KOPT-K1 (cell line): ENCODE measurements at regions not wholly inside any gene's neighbourhood (a gene's known extent, or its start where the extent isn't known, plus 50 kb on each side); places are given as distances from the start of the nearest gene placed in this dataset.

ENCODE experiments used
- H3K27ac ChIP-seq: fragments of 200-600 bp; sonication (generic); 2 replicates; pipeline ENCODE4 v1.5.1; 2016; ENCODE audit warnings: antibody characterized with exemption, mild to moderate bottlenecking, low read depth, low read length; ENCODE audit not compliant: poor library complexity, severe bottlenecking
- H3K36me3 ChIP-seq: fragments of 200-600 bp; sonication (generic); 2 replicates; pipeline ENCODE4 v1.5.1; 2017; ENCODE audit warnings: antibody characterized with exemption, mild to moderate bottlenecking, low read length, moderate library complexity; ENCODE audit not compliant: insufficient read depth
- H3K9me3 ChIP-seq: fragments of 200-600 bp; sonication (generic); 2 replicates; pipeline ENCODE4 v1.5.1; 2017; ENCODE audit warnings: antibody characterized with exemption, low read length, mild to moderate bottlenecking; ENCODE audit not compliant: insufficient read depth, poor library complexity, severe bottlenecking

- H3K27ac ChIP-seq: no peak overlapping the region
- no peaks in the 10 kb centered on the region for H3K9me3 ChIP-seq
- no peaks in the 10 kb centered on the region for H3K36me3 ChIP-seq
Measured at GRCh38 chr21:23496729-23497128, 2110.6 kb downstream of the MRPL39 start.

DNA sequence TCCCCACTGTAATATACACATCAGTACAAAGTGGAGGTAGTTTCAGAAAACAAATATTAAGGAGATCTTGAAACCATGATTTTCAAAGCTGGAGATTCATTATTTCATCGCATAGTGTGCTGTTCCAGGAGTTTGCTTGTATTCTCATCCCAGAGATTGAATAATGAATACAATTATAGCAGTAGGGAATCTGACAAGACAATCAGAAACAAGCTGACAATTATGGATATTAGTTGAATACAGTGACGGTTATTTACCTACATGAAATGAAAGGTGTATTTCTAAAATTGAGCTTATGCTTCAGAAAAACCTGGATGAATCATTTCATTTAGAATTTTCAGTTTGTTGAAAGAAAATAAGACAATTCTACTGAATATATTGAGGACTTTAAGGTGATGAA is 2119.0 kb downstream of the MRPL39 start:
- no peaks in the 10 kb centered on the region for H3K36me3 ChIP-seq
- no peaks in the 10 kb centered on the region for H3K9me3 ChIP-seq
- no peak overlapping the region for H3K27ac ChIP-seq

DNA sequence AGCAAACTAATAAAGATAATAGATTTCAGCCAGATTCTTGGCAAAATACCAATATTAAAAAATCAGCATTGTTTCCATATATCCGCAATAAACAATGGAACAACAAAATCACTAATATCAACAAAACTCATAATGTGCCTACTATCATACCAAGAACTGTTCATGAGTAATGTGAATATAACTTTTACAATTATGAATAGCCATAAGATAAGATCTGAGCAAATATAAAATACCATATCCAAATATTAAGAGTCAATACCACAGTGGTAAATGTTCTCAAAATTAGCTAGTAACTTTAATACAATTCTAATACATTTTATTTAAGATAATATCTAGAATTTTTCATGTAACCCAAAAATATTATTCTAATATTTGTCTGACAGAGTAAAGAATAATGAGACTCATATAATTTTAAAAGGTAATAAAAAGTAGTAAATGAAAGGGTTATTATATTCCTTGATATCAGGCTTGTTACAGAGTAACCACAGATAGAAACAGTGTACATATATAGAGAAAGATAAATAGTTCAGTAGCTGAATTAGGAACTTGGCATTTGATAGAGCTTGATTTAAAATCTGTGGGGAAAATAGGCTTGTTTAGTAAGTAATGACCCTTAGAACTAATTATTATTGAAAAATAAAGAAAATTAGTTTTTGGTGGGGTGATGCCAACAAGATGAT is 2126.6 kb downstream of the MRPL39 start:
- no peak overlapping the region for H3K27ac ChIP-seq
- no peaks in the 10 kb centered on the region for H3K9me3 ChIP-seq
- H3K36me3 ChIP-seq: no peaks in the 10 kb centered on the region

DNA sequence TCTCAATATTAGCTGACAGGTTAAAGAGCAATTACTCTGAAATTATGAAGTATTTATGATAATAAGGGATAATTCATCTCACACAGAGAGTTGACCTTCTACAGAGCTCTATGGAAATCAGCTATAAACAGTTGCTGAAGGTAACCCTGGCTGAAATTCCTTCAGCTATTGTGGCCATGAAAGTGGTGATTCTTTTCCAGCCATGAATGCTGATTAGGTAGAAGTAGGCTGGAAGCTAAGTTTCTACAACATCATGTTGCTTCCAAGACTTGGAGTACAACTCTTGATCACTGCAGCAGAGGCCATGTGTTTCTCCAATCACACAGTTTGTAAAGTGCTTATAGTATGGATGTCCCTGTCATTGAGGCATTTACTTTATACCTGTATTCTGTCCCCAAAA is 2128.9 kb downstream of the MRPL39 start:
- no peaks in the 10 kb centered on the region for H3K36me3 ChIP-seq
- H3K9me3 ChIP-seq: no peaks in the 10 kb centered on the region
- no peak overlapping the region for H3K27ac ChIP-seq

DNA sequence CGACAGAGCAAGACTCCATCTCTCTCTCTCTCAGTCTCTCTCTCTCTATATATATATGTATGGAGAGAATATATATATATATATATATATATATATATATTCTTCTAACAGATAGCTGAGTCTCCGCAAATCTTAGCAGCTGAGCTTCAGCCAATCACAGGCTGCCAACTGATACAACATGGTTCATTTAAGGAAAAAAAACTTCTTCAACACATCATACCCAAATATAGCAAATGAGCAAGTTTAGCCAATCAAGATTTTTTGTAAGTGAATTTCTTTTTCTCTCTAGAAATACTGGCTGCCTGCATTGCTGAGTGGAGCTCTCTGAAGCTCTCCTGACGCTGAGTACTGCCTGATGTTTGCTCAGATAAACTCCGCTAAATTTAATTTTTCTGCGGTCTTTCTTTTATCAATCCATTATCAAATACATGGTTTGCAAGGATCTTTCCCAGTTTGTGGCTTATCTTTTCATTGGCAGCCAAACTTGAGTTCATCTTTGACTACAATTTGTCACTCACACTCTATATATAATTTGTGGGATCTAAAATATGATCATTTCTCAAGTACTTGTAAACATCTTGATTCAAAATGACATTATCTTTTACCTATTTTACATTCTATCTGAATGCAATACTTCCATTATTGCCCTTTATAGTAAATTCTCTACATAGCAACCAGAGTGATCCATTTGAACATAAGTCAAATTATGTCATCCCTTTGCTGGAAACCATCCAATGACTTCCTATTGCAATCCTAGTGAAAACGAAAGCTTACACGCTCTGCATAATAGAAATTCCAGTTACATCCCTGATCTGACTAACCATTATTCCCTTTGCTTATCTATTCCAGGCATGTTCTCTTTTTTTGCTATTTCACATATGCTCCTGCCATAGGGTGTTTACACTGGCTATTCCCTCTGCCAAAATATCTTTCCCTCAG is 2131.7 kb downstream of the MRPL39 start:
- H3K27ac ChIP-seq: no peak overlapping the region
- H3K36me3 ChIP-seq: no peaks in the 10 kb centered on the region
- no peaks in the 10 kb centered on the region for H3K9me3 ChIP-seq

- H3K9me3 ChIP-seq: no peaks in the 10 kb centered on the region
- no peak overlapping the region for H3K27ac ChIP-seq
Measured at GRCh38 chr21:23471877-23472276, 2135.4 kb downstream of the MRPL39 start.

DNA sequence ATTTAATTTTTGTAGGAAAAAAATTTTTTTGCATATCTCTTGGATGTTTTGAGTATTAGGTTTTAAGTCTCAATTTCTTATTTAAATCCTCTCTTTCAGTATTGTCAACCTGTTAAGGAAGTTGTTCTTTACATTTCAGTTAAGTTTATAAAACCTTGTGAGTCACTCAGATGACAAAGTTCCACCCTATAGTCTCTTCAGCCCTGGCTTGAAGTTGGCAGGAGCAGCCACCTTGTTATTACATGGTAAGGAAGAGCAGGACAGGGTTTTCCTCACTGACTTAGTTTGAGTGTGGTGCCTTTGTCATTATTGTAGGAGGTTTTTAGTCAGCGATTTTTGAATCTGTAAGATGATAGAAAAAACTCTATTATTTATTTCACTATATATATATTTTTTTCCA is 2143.9 kb downstream of the MRPL39 start:
- Histone ChIP-seq H3K27ac (no peak overlapping the region), H3K36me3 (no peaks in the 10 kb centered on the region), H3K9me3 (no peaks in the 10 kb centered on the region)

More at GRCh38 chr21:23471877-23472276, 2135.4 kb downstream of the MRPL39 start:
- H3K36me3 ChIP-seq: no peaks in the 10 kb centered on the region

- H3K9me3 ChIP-seq: no peaks in the 10 kb centered on the region
- H3K36me3 ChIP-seq: no peaks in the 10 kb centered on the region
- no peak overlapping the region for H3K27ac ChIP-seq
Measured at GRCh38 chr21:23455676-23456075, 2151.6 kb downstream of the MRPL39 start.

DNA sequence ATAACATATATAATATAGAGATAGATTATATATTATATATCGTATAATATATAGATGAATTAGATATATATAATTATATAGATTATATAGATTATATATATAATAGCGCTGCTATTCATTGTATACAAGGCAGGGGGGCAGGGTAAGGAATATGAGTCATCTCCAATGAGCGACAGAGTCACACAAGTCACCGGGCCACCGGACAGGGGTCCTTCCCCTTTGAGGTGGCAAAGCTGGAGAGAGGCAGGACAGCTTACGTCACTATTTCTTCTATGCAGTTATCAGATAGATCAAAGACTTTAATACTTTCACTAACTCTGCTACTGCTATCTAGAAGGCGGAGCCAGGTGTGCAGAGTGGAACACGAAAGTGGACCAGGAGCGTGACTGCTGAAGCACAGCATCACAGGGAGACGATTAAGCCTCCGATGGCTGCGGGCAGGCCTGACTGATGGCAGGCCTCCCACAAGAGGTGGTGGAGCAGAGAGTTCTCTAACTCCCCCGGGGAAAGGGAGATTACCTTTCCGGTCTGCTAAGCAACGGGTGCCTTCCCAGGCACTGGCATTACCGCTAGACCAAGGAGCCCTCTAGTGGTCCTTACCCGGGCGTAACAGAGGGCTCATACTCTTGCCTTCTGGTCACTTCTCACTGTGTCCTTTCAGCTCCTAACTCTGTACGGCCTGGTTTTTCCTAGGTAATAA is 2154.7 kb downstream of the MRPL39 start:
- H3K36me3 ChIP-seq: no peaks in the 10 kb centered on the region
- no peaks in the 10 kb centered on the region for H3K9me3 ChIP-seq
- no peak overlapping the region for H3K27ac ChIP-seq

DNA sequence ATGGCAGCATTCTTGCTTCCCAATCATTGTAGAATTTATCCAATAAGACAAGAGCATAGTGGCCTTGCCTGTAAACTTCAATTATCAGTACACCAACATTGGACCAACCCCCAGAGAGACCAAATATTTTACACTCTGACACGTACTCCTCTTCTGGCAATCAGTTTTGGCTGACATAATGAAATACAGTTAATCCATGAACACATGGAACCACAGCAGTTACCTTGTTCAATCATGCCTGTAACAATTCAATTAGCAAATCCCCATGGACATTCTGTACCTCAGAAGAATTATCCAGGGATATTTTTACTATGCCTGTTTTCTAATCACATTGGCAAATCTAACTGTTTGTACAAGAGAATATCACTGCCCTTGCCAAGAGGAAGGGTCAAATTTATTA is 2162.0 kb downstream of the MRPL39 start:
- H3K36me3 ChIP-seq: no peaks in the 10 kb centered on the region
- H3K9me3 ChIP-seq: no peaks in the 10 kb centered on the region
- no peak overlapping the region for H3K27ac ChIP-seq

- Histone ChIP-seq H3K36me3 (no peaks in the 10 kb centered on the region), H3K9me3 (no peaks in the 10 kb centered on the region), H3K27ac (no peak overlapping the region)
Measured at GRCh38 chr21:23438081-23438480, 2169.2 kb downstream of the MRPL39 start.

- no peaks in the 10 kb centered on the region for H3K9me3 ChIP-seq
- no peaks in the 10 kb centered on the region for H3K36me3 ChIP-seq
- H3K27ac ChIP-seq: no peak overlapping the region
Measured at GRCh38 chr21:23402929-23403520, 2204.3 kb downstream of the MRPL39 start.

DNA sequence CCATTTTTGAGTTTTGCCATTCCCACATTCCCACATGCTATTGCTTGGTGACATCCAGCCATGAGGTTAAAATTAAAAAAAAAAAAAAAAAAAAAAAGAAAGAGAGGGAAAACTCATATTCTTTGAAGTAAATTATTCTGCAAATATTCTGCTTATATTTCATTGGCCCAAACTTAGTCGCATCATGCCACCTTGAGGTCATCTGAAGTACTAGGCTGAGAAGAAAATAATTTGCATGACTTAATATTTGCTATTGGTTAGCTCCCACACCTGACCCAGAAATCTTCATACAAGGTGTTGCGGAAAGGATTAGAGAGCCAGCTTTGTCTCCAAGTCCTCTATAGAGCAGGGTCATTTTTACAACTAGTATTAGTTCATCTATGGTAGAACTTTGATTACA is 2206.0 kb downstream of the MRPL39 start:
- Histone ChIP-seq H3K27ac (no peak overlapping the region), H3K36me3 (no peaks in the 10 kb centered on the region), H3K9me3 (no peaks in the 10 kb centered on the region)

GRCh38 chr21:23398726-23399125 is 2208.6 kb downstream of the MRPL39 start:
- H3K27ac ChIP-seq: no peak overlapping the region
- H3K9me3 ChIP-seq: no peaks in the 10 kb centered on the region
- no peaks in the 10 kb centered on the region for H3K36me3 ChIP-seq

GRCh38 chr21:23394458-23394857 is 2212.8 kb downstream of the MRPL39 start:
- Histone ChIP-seq H3K27ac (no peak overlapping the region), H3K36me3 (no peaks in the 10 kb centered on the region), H3K9me3 (no peaks in the 10 kb centered on the region)
